ENCODE measurements at regions not wholly inside any gene's neighbourhood (a gene's known extent, or its start where the extent isn't known, plus 50 kb on each side); places are given as distances from the start of the nearest gene placed in this dataset.
"Not testable (repeated sequence)": the region's sequence is repeated elsewhere in the genome, so short reads cannot be mapped to it uniquely, and the experiment has no call there.

- no peak overlapping the region for H3K4me3 ChIP-seq (ENCODE audit: low read depth, low read length)
- no peak for DNase-seq (ENCODE audit: low read depth)
- TF ChIP-seq MYC (IDR thresholded peaks at IDR 0.05; ENCODE audit: low read depth, low read length), result no peak
- TF ChIP-seq POLR2A (IDR thresholded peaks at IDR 0.05; ENCODE audit: extremely low read depth, insufficient read length), result no peak
- TF ChIP-seq, protein P1, sequence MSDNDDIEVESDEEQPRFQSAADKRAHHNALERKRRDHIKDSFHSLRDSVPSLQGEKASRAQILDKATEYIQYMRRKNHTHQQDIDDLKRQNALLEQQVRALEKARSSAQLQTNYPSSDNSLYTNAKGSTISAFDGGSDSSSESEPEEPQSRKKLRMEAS (IDR thresholded peaks at IDR 0.05; ENCODE audit: low read depth, low read length), result no peak
- TF ChIP-seq, protein P2, sequence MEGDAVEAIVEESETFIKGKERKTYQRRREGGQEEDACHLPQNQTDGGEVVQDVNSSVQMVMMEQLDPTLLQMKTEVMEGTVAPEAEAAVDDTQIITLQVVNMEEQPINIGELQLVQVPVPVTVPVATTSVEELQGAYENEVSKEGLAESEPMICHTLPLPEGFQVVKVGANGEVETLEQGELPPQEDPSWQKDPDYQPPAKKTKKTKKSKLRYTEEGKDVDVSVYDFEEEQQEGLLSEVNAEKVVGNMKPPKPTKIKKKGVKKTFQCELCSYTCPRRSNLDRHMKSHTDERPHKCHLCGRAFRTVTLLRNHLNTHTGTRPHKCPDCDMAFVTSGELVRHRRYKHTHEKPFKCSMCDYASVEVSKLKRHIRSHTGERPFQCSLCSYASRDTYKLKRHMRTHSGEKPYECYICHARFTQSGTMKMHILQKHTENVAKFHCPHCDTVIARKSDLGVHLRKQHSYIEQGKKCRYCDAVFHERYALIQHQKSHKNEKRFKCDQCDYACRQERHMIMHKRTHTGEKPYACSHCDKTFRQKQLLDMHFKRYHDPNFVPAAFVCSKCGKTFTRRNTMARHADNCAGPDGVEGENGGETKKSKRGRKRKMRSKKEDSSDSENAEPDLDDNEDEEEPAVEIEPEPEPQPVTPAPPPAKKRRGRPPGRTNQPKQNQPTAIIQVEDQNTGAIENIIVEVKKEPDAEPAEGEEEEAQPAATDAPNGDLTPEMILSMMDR (IDR thresholded peaks at IDR 0.05; ENCODE audit: low read depth, low read length), result no peak
Measured at GRCh38 chr1:224828691-224829090, 100.8 kb upstream of the DNAH14 start.

GRCh38 chr1:224831501-224831900 is 98.0 kb upstream of the DNAH14 start:
- DNase-seq (ENCODE audit: low read depth), result no peak
- TF ChIP-seq, protein P1 (IDR thresholded peaks at IDR 0.05; ENCODE audit: low read depth, low read length), result no peak
- TF ChIP-seq, protein P2 (IDR thresholded peaks at IDR 0.05; ENCODE audit: low read depth, low read length), result no peak
- TF ChIP-seq POLR2A (IDR thresholded peaks at IDR 0.05; ENCODE audit: extremely low read depth, insufficient read length), result no peak
- TF ChIP-seq MYC (IDR thresholded peaks at IDR 0.05; ENCODE audit: low read depth, low read length), result no peak
- H3K4me3 ChIP-seq (ENCODE audit: low read depth, low read length), result no peak overlapping the region

DNA sequence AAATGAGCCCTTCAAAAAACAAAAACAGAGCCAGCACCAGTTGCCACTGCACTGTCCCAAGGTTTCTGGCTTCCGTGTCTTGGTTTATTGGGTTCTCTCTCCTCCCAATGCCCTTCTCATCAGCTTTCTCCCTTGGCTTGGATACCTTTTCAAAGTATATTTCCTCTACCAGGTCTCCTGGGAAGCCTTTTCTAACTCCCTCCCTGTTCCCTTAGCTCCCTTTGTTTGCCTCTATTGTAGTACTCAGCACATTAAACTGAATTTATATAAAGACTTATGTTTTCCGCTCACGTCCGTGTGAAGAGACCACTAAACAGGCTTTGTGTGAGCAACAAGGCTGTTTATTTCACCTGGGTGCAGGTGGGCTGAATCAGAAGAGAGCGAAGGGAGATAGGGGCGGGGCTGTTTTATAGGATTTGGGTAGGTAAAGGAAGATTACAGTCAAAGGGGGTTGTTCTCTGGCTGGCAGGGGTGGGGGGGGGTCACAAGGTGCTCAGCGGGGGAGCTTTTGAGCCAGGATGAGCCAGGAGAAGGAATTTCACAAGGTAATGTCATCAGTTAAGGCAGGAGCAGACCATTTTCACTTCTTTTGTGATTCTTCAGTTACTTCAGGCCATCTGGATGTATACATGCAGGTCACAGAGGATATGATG is 89.7 kb upstream of the DNAH14 start:
- DNase-seq (ENCODE audit: low read depth); H3K4me3 ChIP-seq (ENCODE audit: low read depth, low read length): not testable (repeated sequence)

GRCh38 chr1:224841803-224842202 is 87.7 kb upstream of the DNAH14 start:
- H3K4me3 ChIP-seq (ENCODE audit: low read depth, low read length); DNase-seq (ENCODE audit: low read depth): not testable (repeated sequence)

GRCh38 chr1:224846119-224846907 is 83.2 kb upstream of the DNAH14 start:
- no peak for DNase-seq (ENCODE audit: low read depth)
- TF ChIP-seq, protein P1 (IDR thresholded peaks at IDR 0.05; ENCODE audit: low read depth, low read length), result no peak
- no peak overlapping the region for H3K4me3 ChIP-seq (ENCODE audit: low read depth, low read length)

DNA sequence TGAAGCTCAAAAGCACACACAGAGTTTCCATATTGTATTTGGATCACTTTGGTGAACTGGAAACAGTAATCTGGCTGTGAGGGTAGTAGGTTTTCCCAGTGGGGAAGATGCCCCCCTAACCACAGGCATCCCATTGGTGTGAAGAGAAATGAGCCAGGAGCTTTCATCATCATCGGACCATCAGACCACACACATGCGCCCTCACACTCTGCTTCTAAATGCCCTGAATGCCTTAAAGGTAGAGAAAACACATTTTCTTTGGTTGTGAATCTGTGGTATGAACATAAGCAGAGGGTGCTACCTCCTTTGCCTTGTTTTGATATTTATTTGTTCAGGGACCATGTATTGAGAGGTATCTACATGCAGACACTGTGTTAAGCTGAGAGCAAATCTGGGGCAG is 79.0 kb upstream of the DNAH14 start:
- no peak for DNase-seq (ENCODE audit: low read depth)
- H3K4me3 ChIP-seq (ENCODE audit: low read depth, low read length), result no peak overlapping the region
- TF ChIP-seq POLR2A (IDR thresholded peaks at IDR 0.05; ENCODE audit: extremely low read depth, insufficient read length), result no peak

GRCh38 chr1:224851210-224851847 is 78.1 kb upstream of the DNAH14 start:
- no peak overlapping the region for H3K4me3 ChIP-seq (ENCODE audit: low read depth, low read length)
- peak; percentile 70 for DNase-seq (ENCODE audit: low read depth)
- no peak for TF ChIP-seq POLR2A (IDR thresholded peaks at IDR 0.05; ENCODE audit: extremely low read depth, insufficient read length)
- TF ChIP-seq, protein P1 (IDR thresholded peaks at IDR 0.05; ENCODE audit: low read depth, low read length), result 0 out of 2 replicates have a peak, but pooled peaks have one; percentile 43
- TF ChIP-seq, protein P2 (IDR thresholded peaks at IDR 0.05; ENCODE audit: low read depth, low read length), result peak; percentile 89
- peak; percentile 55 for TF ChIP-seq MYC (IDR thresholded peaks at IDR 0.05; ENCODE audit: low read depth, low read length)

All from NB4 (cell line).